ENCODE measurements at regions not wholly inside any gene's neighbourhood (a gene's known extent, or its start where the extent isn't known, plus 50 kb on each side); places are given as distances from the start of the nearest gene placed in this dataset.
"Not testable (repeated sequence)": the region's sequence is repeated elsewhere in the genome, so short reads cannot be mapped to it uniquely, and the experiment has no call there.

DNA sequence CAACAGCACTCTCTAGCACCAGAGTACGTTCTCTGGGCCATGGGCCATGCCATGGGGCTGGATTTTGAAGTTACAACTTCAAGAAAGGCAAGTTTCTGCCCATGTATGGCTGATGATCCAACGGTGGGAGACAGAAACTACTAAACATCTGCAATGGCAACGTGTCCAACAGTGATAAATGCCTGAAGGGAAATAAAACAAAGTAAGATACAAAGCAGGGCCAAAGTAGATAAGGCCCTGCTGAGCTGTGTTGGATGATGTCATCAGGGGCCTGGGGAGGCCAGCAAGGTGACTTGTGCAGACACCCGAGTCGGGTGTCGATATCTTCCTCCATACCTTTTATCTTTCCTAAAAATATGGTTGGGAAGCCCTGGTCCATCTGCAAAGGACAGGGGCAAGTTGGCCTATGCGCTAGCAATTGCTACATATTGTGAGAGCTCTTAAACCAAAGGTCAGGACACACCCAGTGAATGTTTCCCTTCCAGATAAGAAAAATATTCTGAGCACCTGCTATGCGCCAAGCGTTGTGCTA lies 487.2 kb downstream of the MN1 start:
- DNase-seq (ENCODE audit: low read depth): no peak

DNA sequence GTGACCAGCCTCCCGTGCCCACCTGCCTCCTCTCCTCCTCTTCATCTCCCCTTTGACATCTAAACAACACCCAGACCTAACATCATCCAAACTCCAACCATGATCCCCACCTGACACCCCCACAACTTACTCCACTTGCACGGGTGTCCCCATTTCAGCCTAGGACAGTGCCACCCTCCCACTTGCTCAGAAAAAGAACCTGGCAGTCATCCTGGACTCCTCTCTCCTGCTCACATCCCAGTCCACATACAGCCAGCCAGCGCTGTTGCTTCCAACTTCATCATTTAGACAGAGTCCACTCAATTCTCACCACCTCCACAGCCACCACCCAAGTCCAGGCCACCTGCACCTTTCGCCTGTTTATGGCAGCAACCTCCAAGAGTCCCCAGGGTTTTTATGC lies 485.7 kb downstream of the MN1 start:
- no peak for DNase-seq (ENCODE audit: low read depth)

DNA sequence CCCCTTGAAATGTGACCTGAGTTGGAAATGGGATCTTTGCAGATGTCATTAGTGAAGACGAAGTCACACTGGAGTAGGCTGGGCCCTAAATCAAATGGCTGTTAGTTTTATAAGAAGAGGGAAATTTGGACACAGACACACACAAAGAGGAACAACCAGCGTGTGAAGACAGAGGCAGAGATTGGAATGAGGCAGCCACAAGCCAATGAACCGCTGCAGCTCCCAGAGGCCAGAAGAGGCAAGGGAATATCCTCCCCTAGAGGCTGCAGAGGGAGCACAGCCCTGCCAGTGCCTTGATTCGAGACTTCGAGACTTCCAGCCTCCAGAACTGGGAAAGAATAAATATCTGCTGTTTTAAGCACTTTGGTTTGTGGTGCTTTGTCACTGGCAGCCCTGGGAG lies 484.5 kb downstream of the MN1 start:
- DNase-seq (ENCODE audit: low read depth): no peak

DNA sequence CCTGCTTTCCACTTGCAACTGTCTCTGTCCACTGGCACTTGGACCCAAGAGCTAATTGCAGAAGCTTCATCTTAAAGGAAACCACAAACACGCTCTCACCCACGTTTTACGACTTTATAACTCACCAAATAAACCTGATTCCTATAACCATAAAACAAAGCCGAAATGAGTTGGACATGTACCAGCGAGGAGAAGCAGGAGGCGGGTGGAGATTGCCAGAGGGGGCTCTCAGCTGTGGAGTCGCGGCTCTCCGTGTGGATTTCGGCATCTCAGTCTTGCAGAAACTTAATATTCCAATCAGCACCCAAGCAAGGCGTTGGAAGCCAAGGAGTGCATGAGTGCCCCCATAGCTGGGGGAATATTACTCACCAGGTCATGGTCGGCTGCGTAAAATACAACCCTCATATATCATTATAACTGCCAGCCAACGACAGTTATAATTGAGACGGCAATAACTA lies 483.6 kb downstream of the MN1 start:
- no peak for DNase-seq (ENCODE audit: low read depth)

DNA sequence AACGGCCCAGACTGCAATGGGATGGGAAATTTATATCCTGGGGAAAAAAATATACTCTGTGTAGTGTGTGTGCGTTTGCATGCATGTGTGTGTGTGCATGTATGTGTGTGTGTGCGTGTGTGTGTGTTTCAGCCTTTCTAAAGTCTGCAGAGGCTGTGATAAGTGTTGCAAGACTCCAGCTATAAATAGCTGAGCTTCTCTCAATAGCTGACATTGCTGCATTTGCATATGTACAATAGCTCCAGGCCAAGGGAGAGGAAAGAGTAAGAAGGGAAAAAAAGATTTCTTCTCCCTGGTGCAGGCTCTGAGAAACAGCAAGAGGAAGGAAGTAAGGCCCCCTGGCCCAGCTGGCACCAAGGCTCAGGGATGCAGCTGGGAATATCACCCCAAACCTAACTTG lies 483.0 kb downstream of the MN1 start:
- no peak for DNase-seq (ENCODE audit: low read depth)

DNA sequence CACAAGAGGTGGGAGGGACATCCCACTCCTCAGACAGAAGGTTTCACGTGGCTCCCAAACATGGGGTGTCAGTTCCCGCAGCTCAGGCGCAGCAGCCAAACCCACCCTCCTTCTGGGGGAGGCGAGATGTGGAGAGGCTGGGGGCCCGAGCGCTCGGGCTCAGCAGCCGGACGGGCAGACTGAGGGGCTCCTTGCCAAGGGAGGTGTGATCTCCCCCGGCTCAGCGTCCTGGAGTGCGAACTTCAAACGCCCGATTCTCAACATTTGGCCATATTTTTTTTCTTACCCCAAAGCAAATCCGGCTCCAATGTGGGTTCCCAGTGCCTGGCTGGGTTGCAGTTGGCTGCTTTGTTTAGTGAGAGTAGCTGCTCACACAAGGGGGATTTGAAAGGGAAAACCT lies 477.9 kb downstream of the MN1 start:
- DNase-seq (ENCODE audit: low read depth): no peak

DNA sequence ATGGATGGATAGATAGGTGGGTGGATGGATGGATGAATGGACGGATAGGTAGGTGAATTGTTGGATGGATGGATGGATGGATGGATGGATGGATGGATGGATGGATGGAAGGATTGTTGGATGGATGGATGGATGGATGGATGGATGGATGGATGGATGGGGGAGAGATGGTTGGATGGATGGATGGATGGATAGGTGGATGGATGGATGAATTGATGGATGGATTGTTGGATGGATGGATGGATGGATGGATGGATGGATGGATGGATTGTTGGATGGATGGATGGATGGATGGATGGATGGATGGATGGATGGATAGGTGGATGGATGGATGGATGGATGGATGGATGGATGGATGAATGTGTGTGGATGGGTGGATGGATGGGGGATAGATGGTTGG lies 476.6 kb downstream of the MN1 start:
- not testable (repeated sequence) for DNase-seq (ENCODE audit: low read depth)

DNA sequence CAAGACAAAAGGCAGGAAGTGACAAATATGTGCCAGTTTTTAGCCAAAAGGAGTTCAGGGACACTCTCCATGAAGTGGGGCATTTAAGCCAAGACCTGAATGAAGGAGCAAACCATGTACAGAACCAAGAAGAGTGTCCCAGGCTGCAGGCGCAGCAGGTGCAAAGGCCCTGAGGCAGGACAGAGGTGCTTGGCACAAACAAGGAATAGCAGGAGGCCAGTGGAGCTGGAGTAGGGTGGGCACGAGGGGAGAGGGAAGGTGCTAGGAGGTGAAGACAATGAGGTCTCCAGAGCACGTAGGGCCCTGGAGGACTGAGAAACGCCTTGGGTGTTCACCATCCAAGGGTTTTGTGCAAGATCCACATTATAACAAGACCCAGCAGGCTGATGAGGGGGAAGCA lies 474.1 kb downstream of the MN1 start:
- DNase-seq (ENCODE audit: low read depth): no peak

DNA sequence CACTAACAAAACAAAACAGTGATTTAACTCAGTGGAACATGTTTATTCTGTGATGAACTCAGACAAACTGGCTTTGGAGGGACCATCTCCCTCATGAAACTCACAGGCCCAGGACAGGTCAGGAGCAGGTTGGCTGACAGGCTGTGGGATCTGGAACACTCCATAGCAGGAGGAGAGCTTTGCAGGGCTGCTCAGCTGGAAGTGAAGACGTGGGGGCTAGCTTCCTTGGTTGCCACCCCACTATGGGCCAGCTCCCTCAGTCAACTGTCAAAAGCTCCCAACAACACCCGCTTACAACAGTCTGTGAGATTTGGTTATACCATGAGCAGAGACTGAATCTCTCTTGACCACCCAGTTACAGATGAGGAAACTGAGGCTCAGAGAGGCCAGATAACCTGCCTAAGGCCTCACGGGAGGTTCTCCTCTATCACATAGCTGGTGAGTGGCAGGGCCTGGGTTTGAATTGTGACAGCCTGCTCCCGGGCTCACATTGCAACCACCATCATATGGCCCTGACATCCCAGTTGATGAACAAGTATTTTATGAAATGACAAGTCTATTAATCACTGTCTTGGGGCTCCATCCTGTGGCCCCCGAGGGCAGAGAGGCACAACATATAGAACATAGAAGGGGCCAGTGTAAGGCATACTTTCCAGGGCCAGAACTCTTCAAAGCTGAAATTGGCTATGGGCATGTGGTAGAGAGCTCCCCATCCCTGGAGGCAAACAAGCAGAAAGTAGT lies 473.4 kb downstream of the MN1 start:
- DNase-seq (ENCODE audit: low read depth): no peak

DNA sequence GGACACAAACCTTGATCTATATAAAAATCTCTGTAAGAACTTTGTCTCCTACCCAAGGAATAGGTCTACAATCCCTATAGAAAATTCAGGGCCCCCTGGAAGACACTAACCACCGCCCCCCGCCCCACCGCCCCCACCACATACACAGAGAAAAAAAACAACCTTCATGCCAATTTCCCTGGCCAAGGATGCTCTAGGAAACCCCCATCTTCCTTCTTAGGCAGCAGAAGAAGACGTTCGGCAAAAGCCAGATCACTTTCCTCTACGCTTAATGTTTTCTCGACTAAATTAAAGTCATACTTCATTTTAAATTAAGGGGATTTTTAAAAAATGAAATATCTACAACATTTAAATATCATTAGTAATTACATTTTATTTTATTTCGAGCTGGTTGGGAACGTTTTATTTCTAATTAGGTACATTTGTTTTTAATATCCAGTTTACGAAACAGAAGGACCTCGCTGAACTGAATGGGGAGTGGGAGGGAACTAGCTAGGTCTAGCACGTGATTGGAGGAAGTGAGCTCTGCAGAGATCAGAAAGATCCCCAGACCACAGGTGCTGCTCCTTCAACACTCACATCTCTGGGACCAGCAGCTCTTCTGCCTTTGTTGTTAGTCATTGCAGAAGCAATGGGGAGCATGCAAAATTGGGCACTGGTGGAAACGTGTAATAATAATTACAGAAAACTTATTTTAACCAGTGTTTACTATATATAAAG lies 472.3 kb downstream of the MN1 start:
- no peak for DNase-seq (ENCODE audit: low read depth)

DNA sequence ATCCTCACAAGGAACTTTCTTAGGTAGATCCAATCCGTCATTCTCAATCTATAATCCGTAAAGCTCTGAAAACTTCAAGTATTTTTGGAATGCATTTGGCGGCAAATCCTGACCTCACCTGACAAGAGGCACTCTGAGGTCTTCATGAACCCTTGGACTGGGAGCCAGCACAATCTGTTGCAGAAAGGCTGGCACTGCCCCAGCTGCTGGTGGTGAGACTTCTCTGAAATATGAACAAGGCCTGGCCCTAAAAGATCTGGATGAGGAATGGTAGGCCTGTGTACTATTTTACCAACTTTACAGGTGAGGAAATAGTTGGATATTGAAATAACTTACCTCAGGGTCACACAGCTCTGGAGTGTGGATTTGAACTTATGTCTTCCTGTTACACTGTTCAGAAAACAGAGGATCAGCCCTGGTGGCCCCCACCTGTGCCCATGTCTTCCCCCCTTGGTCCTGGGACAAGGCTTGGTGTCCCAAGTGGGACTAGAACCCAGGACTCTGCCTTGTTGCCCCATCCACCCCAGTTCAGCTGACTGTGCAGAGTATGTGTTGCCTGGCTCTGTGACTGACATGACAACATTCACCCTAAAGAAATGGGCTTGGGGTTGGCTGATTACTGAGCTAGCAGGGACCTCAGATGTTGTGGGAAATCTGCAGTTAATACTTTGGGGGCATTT lies 471.4 kb downstream of the MN1 start:
- no peak for DNase-seq (ENCODE audit: low read depth)

DNA sequence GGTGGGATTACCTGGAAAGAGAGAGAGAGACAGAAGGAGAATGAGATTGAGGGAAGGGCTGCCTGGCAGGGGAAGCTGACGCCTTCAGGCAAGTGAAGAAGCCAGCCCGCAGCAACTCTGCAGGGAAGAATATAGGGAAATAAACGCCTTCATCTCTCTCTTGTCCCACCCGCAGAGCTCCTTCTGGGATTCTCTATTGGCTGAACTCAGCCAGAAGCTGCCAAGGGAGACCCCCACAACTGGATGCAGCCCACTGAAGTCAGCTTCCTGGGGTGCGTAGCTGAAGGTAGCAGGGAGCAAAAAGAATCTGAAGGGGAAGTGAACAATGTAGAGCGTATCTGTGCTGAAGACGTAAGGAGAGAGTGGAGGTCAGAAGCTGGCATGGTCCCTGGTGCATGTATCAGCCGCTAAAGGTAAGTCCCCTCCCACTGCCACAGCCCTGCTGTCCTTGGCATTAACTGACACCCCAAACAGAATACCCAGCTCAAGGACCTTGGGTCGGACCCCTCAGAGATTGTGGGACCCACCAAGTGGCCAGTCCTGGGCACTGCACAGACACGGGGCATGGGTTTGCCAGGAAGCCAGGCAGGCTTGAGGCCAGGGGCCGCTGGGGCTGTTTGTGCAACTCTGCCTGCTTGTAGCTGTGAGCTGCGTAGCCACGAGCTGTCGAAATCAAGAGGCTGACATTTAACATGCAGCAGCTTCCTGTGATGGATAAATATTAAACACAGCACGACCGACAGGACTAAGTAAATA lies 469.9 kb downstream of the MN1 start:
- DNase-seq (ENCODE audit: low read depth): no peak

DNA sequence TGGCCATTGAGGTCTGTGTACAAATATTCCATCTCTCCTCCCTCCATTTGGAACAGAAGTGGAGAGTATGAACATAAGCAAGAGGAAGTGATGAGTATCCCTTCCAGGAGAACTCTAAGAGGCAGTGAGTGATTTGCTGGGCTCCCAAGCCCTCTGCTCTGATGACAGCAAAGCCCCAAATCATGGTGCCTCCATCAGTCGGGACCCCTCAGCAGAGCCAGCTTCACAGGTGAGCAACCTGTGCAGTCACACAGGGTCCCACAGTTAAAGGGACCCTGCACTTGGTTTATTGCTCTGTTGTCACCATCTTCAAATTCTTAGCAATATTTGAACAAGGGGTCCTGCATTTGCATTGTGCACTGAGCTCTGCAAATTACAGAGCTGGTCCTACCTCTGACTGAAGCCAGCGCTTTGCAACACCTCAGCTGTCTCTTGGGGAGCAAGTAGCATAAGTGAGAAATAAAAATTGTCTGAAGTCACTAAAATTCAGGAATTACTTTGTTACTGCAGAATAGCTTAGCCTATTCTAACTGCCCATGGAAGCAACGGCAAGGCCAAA lies 466.4 kb downstream of the MN1 start:
- no peak for DNase-seq (ENCODE audit: low read depth)

DNA sequence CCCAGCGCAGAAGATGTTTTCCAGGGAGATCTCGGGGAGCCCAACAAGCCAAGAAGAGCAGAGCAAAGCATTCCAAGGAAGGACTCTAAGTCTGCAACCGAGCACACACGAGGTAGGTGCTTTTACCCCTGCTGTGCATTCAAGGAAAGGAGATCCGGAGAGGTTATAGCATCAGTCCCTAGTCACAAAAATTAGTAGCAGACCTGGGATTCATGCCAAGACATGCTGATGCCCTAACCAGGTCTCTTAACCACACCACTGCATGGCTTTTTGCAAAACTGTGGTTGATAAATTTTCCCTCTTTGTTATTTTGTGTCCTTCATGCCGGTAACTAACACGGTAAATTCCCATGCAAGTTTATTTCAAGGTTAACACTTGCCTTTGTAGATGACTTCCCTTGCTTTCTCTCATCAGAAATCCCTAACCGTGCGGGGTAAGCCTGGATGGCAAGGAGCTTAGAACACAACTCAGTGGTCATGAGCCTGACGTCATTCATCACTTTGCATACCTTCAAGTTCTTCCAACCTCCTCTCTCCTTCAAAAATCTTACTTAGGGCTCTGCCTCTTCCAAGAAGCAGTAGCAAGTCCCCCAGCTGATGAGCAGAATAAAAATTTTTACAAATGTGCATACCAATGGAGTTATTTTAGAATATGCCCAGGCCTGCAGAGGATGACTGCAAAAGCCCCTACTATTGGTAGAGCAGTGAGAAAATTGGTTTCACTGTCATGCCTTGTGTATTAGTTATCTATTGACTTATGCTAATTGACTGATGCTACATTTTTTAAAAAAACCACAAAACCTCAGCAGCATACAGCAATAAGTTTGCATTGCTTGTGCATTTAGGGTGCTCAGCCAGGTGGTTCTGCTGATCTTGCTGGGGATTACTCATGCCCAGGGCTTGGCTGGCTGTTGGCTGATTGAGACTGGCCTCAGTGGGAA lies 465.1 kb downstream of the MN1 start:
- DNase-seq (ENCODE audit: low read depth): no peak

DNA sequence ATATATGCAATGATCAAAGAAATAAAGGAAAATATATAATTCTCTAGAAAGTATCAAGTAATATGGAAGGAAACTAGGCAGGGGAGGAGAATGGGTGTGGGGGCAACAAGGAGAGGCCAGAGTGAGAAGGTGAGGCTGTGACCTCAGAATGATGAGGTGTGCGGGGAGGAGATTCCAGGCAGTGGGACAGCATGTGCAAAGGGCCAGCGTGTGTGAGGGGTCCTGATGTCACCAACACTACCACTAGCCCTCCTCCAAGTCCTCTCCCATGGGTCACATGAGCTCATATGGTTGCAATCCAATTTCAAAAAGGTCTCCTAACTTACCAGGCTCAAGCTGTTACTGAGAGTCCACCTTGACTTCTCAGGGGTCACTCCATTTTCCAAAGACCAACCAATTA lies 463.9 kb downstream of the MN1 start:
- DNase-seq (ENCODE audit: low read depth): no peak

DNA sequence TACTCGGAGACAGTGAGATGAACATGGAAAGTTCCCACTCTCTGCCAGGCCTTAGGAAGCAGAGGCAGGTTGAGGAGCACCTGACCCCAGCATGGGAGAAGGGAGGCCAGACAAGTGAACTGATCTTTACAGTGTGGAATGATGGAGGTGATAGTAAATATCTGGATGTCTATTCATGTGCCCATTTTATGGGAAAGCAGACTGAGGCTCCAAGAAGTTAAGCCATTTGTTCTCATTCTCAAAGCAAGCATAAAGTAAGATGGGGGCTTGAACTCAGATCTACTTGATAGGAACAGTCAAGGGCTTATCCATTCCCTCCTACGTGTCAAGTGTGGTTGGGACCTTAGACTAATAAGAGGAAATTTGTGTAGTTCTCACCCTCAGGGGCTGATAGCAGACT lies 461.5 kb downstream of the MN1 start:
- DNase-seq (ENCODE audit: low read depth): no peak

DNA sequence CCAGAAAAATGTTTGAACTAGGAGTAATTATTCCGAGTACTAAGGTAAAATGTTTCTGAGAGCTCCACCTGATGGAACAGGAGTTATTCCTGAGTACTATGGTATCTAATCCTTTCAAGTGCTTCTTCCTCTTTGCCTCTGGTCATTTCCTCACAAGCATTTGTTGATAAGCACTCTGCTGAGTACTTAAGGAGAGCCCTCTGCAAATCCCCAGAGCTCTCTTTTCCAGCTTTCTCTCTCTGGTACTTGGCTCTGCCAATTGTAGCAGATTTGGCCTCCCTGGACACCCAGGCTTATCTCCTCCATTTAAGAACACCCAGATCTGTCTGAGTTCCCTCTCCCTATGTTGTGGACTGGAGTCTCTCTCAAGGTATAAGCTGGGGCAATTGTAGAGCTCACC lies 457.0 kb downstream of the MN1 start:
- DNase-seq (ENCODE audit: low read depth): no peak

DNA sequence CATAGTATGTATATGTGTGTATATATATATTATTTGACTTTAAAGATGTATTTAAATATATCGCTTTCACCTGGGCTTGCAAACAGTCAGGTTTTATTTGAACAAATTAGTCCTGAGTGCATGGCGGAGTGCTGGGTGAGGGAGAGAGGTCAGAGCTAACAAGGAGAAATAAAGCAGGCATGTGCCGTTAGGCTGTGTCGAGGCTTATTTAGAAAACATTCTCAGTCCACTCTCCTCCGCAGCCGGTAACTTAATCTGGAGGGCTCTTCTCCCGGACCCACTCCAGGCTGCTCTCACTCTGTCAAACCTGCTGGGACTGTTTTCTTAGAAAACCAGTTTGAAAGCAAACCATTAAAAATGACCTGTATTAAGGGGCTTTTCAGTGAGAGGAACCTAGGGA lies 455.9 kb downstream of the MN1 start:
- no peak for DNase-seq (ENCODE audit: low read depth)

DNA sequence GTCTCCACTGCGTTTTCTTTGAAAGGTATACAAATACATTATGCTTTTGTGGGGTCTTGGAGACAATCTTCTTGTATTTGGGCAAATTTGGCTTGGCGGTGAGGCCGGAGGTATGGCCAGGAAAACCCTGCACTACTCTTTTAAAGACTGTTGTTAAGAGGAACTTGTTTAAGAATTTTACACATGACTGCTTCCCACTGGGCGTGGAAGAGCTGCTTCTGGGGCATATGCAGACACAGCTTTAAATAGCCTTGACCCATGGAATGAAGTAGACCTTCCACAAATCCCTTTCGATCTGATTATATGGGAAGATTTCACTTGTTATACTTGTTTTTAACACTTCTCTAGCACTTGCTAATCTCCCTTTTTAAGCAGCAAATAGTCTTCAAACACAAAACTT lies 453.6 kb downstream of the MN1 start:
- no peak for DNase-seq (ENCODE audit: low read depth)

DNA sequence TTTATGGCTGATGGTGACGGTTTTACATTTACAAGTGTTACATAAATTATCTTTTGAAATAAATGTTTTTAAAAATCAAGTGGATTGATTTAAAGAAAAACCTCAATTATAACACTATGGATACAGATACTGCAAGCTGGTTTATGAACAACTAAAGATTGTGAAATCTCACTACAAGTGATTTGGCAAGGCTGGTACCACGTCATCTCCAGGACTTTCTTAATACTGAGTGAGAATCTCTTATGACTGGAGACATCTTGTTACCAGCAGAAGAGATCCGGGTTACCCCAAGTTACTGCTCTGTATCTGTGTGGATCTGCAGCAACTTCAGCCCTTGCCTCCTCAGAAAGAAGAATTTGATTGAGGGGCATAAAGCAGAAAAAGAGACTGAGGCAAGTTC lies 452.9 kb downstream of the MN1 start:
- no peak for DNase-seq (ENCODE audit: low read depth)

DNA sequence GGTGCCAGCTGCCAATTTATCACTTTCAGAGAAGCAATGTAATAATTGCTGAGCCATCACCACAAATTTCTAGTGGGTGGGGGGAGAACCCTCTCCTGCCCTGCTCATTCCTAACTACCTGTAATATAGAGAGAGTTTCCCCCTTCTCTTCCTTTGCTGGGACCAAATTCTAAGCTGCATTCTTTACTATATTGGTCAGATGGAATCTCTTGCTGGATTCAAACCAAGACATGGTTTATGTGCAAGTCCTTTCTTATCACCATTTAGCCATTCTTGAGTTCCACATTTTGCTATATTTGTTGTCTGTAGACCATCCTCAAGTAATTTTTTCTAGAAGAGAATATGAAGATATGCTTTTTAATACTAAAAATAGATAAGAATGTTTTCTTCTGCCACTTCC lies 452.1 kb downstream of the MN1 start:
- DNase-seq (ENCODE audit: low read depth): no peak

All from activated gamma-delta T cell treated with anti-CD3 and anti-CD28 coated beads, Interleukin-2, amount 50 U/mL, for 16 hours (primary cell).